ENCODE measurements at regions not wholly inside any gene's neighbourhood (a gene's known extent, or its start where the extent isn't known, plus 50 kb on each side); places are given as distances from the start of the nearest gene placed in this dataset.

DNA sequence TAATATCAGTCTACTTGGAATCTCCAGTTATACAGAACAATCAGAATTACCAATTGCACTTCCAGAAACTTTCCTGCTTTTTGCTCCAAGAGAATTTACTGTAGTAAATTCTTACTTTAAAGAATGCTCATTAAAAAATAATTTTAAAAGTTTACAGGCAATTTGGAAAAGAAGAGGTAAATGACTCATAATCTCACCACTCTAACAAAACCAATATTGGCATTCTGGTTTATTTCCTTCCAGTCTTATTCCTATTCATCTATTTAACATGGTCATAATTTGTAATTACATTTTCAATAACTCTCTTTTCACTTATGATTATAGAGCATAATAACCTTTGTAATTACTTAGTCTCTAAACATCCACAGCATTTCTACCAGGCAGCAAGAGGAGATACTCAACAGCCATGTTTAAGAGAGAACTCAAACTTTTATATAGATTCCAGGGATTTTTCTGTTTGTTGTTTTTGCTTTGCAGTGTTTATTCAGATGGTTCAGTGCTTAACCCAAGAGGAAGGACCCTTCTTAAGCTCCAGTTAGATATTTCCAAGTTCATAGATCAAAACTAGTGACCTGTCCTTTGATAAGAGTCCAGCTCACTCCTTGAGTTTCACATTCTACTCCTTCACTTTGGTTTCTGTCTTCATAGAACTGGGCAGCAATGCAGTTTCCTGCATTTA is 464.7 kb downstream of the TXNL1 start:
- no peak for DNase-seq

DNA sequence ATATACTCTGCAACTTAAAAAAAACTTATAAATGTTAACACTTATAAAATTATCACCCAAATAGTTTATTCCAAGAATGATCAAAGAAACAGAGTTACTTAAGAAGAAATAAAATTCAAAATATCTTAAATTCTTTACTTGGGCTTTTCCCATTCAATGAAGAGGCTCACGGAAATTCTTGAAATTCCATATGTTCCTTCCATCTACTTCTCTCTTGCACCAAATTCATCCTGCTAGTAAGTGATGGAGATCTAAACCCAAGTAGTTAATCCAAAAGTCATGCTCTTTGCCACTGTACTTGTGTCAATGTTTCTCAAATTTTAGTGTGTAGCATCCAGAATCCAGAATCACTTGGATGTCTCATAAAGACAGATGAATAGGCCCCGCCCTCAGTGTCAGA is 465.9 kb downstream of the TXNL1 start:
- no peak for DNase-seq

DNA sequence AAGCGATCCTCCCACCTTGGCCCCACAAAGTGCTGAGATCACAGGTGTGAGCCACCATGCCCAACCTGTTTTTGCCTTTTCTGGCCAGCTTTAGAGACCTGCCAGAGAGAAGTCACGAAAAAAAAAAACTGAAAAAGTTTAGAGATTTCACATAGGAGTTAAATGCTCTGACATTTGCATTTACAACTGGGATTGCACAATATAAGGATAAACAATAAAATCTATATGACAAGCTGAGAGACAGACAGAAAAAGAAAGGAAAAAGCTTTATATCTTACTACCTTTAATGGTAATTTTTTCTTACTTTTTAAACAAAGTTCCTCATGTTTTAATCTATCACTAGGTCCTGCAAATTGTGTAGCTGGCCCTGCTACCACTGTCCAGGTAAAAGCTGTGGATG is 466.5 kb downstream of the TXNL1 start:
- no peak for DNase-seq

DNA sequence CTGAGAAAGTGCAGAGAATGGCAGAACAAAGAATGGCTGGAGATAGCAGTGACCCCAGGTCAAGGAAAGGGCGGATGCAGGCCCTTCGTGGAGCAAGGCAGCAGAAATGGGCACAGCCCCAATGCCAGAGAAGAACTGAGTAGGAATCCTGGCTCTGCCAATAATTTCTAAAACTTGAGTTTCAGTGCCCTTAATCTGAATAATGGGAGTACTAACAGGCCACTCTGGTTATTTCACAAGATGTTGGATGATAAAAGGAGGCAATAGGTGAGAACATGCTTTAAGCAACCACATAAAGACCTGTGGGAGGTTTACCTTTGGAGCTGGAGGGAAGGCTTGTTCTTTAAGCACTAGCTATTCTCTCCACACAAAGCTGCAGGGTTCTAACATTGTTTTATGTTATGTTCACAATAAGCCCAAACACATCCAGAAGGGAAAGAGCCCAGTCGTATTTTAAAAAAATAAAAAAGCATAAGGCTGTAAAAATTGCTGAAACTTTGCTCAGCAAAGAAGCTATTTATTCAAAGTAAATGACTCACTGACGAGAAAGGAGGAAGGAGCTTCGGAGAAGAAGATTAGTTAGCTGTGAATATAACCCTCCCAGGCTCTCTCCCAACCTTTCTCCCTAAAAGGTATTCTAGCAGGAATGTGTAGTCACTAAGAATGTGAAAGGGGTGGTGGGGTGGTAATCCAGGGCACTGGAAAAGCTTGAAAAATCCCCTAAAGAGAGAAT is 470.2 kb downstream of the TXNL1 start:
- DNase-seq = peak in 2 of 3 donors; percentile 12 to 79

DNA sequence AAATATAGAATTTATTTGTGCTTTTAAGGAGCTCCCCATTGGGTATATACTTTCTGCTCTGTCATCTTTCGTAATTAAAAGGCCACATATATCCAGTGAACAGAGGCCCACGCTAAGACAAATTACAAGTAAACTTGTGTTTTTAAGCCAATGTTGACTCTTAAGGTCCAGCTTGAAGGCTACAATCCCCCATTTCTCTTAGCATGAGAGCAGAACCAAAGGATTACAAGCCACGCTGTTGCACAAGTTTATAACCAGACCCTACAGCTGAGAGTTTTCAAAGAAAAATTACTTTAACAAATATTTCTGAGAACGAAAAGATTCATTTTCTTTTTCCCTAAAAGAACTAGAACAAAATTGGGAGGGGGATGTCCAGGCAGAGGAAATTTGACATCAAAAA is 471.0 kb downstream of the TXNL1 start:
- no peak for DNase-seq

DNA sequence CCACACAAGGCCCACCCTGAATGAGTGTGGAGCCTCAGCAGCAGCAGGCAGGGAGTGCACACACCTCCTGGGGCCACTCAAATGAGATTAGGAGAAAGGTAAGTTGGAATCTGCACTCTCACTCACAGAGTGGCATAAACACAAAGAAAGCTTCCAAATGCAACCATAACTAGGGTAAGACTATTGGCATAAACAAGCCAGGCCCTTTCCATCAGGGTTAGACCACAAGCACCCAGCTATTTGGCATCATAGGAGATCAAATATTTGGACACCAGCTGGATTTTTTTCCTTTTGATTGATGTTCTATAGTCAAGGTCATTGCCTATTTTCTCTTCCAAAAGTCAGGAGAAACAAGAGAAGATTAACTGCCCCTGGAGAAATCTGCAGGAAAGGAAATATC is 471.5 kb downstream of the TXNL1 start:
- no peak for DNase-seq

DNA sequence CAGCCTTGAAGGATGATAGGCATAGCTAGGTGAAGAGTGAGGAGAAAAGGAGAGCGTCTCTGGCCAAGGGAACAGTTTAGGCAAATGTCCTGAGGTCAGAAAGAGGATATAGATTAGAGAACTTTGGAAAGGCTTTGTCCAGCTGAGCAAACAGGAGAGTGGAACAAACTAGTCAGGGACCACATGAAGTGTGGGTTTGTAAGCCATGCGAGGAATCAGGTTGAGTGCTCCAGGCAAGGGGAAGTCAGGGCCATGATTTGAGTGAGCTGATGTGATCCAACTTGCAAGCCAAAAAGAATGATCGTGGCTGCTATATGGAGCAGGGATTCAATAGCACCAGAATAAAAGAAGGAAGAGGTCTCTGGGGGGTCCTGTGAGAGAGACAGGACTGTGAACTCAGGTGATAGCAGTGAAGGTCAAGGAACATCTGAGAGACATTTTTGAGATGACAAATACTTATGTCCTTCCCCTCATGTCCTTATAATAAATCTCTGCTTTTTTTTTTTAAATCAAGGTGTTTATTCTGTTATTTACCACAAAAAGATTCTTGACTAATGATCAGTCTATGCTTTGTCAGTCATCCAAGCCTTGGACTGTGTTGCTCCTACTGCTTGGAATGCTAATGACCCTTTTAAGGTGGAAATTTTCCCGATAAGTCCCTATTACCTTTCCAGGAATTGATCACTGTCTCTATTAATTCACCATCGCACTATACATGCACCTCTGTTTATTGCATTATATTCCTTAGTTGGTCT is 472.6 kb downstream of the TXNL1 start:
- no peak for DNase-seq

DNA sequence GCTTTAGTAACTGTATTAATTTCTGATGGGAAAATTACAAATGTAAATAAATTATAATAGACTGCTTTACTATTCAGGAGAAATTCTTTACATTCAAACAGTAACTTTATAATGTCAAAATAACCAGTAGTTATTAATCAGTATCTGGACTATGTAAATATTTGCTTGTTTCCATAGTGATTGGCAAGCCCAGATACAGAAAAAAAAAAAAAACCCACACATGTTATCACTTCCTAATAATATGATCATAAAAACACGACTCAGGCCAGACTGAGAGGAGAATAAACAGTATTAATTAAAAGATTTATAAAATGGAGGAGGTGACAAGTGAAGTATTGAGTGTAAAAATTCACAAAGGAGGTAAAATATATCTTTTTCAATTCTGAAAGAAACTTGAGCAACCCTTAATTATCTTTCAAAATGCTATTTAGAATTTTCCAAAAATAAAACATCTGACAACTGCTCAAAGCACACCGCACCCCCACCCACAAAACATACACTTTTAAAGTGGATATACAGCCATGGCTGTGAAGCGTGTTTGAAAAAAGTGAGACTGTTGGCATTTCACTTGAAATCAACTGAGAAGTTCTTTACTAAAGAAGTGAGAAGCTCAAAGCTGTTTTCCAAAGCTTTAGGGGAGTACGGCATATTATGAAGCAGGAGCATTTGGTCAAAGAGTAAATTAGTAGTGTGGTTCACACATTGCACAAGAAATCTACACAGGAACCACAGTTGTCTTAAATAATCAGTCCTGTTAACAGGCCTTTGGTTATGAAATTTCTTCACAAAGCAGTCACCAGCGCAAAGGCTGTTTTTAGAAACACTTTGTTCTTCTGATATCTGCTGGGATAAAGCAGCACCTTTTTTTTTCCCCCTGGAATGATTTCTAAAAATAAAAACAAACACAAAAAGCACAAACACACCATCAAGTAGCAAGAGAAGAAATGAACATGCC is 475.8 kb downstream of the TXNL1 start:
- DNase-seq = peak; percentile 60 to 85 (median 75)

DNA sequence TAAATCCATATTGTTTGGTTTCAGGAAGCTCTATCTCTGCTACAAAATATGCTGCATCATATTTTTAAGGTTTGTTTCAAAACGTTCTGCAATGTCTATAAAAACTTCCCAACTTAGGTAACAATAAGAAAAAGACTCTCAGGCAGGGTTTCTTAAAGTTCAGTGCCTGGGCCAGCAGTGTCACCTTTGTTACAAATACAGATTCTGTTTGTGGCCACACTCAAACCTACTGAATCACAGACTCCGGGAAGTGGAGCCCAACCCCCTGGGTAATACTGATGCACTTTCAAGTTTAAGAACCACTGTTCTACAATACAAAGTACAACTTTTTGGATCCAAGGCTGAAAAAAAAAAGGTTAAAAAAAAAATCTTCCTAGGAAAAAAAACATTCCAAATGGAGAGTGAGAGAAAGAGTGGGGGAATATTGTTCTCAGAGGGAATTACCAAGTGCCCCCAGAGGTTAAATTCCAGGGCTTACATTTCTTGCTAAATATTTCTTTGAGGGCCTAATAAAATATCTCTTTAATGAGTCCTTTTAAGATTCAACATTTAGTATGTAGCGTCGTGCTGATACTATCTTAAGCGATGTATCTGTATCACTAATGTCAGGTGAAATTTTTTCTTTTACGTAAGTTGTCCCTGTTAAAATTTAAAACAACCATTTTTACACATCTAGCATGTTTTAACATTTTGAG is 476.7 kb downstream of the TXNL1 start:
- DNase-seq = peak; percentile 12 to 57 (median 23)

DNA sequence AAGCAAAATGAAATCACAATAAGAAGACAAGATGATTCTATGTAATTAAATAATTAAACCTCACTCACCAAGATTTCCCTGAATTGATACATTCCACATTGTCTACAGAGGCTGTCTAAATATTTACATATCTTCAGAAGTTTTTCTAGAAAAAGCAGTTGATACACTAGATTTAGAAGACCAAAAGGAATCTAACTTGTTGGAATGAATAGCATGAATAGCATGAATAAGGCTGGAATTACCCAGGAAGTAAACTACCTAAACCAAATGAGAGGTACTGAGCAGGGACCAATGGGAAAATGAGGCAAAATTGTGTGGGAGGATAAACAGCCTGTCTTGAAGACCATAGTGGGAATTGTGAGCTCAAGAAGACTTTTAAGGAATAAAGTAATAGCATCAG is 479.7 kb downstream of the TXNL1 start:
- DNase-seq = no peak

DNA sequence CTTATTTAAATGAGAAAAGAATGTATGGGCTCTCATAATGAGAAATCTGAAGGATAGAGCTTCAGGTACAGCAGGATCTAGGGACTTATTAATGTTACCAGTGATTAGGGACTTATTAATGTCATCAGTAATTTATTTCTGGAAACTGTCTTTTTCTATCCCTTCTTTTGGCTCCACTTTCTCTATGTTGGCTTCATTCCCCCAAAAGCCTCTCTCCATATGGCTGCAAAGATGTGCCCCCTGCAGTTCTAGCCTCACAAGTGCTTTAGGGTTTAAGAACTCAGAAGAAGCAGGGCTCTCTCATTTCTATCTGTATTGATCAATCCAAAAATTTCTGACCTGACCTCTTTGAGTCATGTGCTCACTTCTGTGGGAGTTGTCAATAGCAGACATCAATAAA is 480.9 kb downstream of the TXNL1 start:
- no peak for DNase-seq

DNA sequence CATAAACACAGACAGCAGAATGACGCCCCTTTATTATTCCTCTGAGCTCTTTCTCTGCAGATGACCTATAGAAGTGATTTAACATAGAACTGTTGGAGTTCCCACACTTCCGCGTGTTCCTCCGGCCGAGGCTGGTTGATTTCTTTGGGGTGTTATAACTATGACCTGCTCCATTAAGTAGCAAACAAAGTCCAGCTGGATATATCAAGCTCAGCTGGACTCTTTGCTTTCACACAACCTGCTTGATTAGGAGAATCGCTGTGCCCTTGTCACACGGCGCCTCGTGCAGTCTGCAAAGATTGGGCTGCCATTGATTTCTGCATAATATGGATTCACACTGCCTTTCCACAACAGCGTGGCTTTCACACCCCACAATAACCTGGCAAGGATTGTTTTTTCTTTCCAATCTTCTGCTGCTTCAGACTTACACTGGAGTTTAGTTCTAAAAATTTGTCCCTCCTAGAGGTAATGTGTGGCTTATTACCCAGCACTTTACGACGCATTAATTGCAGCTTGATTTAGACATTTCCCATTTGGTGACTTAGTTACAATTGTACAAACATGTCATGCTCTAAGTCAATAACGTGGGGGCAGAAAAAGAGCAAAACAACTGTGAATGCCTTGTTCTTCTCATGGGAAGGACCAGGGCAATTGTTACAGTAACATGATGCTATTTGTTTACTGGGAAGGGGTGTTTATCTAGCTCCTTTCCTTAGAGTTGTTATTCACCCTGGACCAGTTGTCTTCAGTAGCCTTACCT is 485.7 kb downstream of the TXNL1 start:
- no peak for DNase-seq

DNA sequence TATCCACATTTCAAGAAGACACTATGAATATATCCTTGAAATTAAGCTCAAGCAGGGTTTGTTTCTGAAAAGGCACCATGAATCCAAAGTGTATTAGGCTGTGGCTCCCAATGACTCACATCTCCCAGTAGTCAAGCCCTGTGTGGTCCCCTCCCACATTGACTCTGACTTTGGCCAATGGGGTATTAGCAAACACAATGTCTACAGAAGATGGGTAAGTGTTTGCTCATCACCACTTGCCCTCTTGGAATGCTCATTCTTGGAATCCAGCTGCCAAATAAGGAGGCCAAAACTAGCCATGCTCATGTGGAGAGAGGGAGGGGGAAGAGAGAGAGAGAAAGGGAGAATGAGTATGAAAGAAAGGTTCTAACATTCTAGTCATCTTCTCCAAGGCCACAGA is 490.0 kb downstream of the TXNL1 start:
- DNase-seq = peak in 1 of 3 donors; percentile 92

DNA sequence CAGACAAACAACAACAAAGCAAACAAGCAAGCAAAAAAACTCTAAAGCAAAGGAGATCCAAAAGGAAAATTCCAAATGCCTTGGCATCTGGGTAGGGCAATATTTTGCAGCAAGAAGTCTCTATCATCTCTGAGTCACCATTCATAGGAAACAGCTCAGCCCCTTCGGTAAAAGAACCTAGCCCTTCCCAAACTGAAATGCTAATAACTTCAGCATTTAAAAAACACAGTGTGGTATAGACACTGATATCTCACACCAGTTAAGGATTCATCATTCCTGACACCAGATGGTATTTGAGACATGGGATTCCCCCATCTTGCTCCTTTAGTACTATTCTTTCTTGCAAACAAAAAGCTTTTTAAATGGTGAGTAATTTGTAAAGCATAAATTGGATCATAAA is 491.8 kb downstream of the TXNL1 start:
- DNase-seq = peak in 1 of 3 donors; percentile 14

DNA sequence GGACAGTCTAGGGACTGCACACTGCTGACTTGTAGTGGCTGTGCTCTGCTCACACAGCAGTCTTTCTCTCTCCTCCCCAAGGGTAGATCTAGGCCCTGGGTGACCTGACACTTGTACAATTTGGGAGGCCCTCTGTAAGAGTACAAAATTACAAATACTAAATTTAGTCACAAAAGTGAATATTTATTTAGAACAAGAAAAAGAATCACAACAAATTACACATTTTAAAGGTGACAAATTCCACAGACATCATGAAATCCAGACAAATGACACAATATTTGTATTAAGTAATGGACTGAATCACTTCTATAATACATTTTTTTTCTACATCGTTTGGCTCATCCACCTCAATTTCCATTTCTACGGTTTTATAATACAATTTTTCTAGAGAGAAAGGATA is 496.4 kb downstream of the TXNL1 start:
- DNase-seq = no peak

DNA sequence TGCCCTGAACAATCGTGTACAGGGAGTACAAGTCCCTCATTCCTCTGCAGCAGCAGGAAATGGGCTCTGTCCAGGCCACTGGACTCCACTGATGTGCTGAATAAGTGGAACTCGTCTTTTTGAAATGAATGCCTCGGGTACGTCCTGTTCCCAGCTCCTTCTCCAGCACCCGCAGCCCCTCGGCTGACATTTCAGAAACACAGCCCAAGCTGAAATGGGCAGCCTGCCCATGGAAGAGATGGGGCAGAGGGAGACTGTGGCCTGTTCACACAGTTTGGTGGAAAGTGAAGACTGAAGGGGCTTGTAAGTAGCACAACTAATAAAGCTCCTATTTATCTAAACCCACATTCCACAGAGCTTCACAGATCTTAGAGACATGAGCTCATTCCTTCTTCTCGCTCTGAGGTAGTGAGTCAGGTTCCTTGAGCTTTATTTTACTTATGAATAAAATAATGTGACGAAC is 498.6 kb downstream of the TXNL1 start:
- DNase-seq = peak in 1 of 3 donors; percentile 64

DNA sequence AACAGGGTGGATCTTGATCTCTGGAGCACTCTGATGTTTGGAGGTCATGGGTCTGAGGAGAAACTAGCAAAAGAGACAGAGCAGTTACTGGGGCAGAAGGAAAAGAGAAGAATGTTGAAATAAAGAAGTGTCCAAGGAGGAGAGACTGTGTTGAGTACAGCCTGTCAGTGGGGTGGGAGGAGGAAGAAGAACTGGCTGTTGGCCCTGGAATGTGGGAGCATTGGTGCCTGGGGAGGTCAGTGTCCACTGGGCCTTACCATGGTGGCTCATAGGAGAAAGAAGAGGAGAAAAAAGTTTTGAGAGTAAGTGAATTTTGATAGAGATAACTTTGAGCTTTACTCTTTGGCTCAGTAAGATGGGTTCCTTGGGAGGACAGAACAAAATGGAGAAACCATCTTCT is 499.0 kb downstream of the TXNL1 start:
- no peak for DNase-seq

DNA sequence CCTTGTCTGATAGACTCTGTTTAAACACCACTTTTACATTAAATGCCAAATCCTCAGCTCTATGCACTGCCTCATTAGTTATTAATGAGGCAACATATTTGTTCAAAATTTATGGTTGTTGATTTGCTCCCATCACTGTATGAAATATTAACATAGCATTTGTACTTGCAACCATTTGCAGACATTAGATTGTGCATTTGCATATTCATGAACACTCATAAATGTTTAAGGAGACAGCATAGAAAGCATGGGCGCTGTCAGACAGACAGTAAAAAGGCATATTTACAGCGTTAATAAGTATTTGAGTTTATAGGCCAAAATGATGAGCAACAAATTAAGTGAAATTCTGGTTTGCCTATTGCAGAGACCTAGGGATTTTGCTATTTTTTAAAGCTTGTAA is 502.3 kb downstream of the TXNL1 start:
- DNase-seq = no peak

DNA sequence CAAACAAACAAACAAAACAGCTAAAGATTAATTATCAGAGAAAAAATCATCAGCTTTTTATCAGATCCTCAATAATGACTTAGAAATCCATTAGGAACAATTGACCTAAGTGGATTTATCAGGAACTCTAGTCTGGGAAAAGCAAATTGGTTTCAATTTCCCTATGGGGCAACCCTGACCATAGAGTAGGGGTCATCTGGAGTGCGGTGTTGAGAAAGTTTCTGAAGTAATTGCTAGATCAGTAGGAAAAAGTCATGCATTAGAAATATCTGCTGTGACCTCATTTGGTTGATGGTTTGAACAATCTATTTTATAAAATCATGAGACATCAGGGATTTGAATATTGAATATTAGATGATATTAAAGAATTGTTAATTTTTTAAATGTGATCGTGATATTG is 507.9 kb downstream of the TXNL1 start:
- DNase-seq = no peak

DNA sequence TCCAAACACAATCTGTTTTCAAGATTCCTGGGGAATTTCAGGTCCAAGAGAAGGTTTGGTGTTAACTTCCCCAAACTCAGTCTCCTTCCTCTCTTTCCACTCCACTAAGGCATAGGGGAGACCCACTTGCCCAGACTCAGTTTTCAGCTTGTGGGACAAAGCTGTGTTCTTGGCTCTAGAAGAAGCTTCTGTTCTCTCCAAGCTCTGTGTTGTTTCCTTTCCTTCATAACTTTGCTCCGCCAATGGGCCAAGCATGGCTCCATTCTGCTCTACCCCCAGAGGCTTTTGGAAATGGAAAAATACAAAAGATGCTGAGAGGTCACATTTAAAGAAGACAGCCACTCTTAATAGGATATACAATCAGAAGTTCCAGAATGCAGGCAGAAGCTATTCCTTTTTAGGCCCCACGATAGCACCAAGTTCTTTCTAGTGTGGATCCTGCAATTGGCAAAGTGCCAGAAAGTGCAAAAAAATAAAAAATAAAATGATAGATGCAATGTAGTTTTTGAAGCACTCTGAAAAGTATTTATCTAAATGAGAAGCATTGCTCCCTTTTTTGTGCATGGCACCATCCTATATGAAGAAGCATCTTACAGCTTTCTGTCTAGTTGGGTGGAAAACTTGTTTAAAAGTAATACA is 510.1 kb downstream of the TXNL1 start:
- DNase-seq = no peak

Data from muscle of back (tissue), 3 donors.